Transverse colon (tissue), 4 donors: ENCODE measurements at regions not wholly inside any gene's neighbourhood (a gene's known extent, or its start where the extent isn't known, plus 50 kb on each side); places are given as distances from the start of the nearest gene placed in this dataset.

Source experiments
- DNase-seq: peaks from one replicate; pipeline ENCODE4 v3.0.0-alpha.2; 2019
- H3K27ac ChIP-seq, 4 donors: fragments of 200-600 bp; sonication (generic); 2 replicates each; pipeline ENCODE4 v1.5.1; 2016 to 2018; ENCODE audit warnings: inconsistent platforms in 4 of 4
- H3K27me3 ChIP-seq: fragments of 200-600 bp; sonication (generic); 2 replicates; pipeline ENCODE4 v1.5.1; 2017; ENCODE audit warnings: inconsistent platforms
- H3K36me3 ChIP-seq, 4 donors: fragments of 200-600 bp; sonication (generic); 2 replicates each; pipeline ENCODE4 v1.5.1; 2017 to 2019; ENCODE audit warnings: inconsistent platforms in 4 of 4
- H3K4me1 ChIP-seq, 4 donors: fragments of 200-600 bp; sonication (generic); 2 replicates each; pipeline ENCODE4 v1.5.1; 2017 to 2020; ENCODE audit warnings: inconsistent platforms in 4 of 4
- H3K4me3 ChIP-seq, 4 donors: fragments of 200-600 bp; sonication (generic); 1 replicate in 1 of 4; 2 replicates in 3 of 4; pipeline versions ENCODE4 v1.5.1 to v1.6.1; 2017 to 2019; ENCODE audit warnings: inconsistent platforms in 4 of 4
- H3K9me3 ChIP-seq, 2 donors: fragments of 200-600 bp; sonication (generic); 2 replicates each; pipeline ENCODE4 v1.5.1; 2017 to 2019; ENCODE audit warnings: inconsistent platforms in 2 of 2
- EP300 ChIP-seq: sonication (generic); formaldehyde crosslinking; IDR thresholded peaks from one replicate; pipeline ENCODE4 v1.6.1; 2017; ENCODE audit warnings: antibody characterized with exemption, low read depth
- POLR2A ChIP-seq: fragments of 450-650 bp; IDR thresholded peaks from one replicate; pipeline ENCODE4 v1.6.1; 2016; ENCODE audit warnings: antibody characterized with exemption, mild to moderate bottlenecking, moderate library complexity
- POLR2AphosphoS5 ChIP-seq, 3 donors: sonication (generic); formaldehyde crosslinking; IDR thresholded peaks; one replicate each; pipeline ENCODE4 v1.6.1; 2016; ENCODE audit warnings: antibody characterized with exemption in 3 of 3
- WGBS, 2 donors: methylation state at CpG; one replicate each; pipeline ENCODE4 v1.1.5; 2018; ENCODE audit warnings: low coverage in 1 of 2; 5-methylcytosine and 5-hydroxymethylcytosine counted together
- in situ Hi-C, 4 donors: fragments of 200-750 bp; cut with MboI; loops; one replicate each; pipeline versions ENCODE4 v1.15.0 to v1.15.1; 2017; ENCODE audit warnings: low sequenced_read_pairs in 3 of 4, low pct_ligation_motif_present in 1 of 4, low pct_unique_long_range_greater_than_20kb in 1 of 4
- intact Hi-C: fragments of 100-400 bp; cut with DNase I; formaldehyde crosslinking; loops from one replicate; pipeline ENCODE4 v1.15.1; 2023; ENCODE audit warnings: low total_unique reads
- TF ChIP-seq, protein P1 (sequence below), 5 experiments: fragments of 200-600 bp in 3 of 5; fragments of 450-650 bp in 2 of 5; sonication (generic) in 3 of 5; IDR thresholded peaks; 1 replicate in 2 of 5; 2 replicates in 3 of 5; pipeline ENCODE4 v1.5.1; 2016 to 2017; ENCODE audit warnings: antibody characterized with exemption in 5 of 5, inconsistent platforms in 3 of 5, mild to moderate bottlenecking in 2 of 5, moderate library complexity in 1 of 5

DNA sequence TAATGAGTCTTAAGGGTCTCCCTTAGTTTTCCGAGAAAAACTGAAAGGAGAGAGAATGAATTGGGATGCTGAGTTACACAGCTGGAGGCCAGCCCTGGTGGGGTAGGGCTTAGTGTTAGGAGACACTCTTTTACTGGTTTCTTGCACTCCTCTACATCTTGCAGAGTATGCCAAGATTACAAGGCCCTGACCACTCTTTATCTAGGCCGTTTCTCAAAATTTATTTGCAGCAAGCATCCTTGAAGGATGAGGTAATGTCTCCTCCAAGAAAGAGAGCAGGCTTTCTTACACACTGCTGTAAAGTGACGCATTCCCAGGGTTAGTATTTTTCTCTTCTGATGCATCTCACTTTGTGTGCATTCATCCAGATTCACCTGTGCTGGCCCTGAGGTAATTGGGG lies 166.2 kb downstream of the TDRD15 start:
- in situ Hi-C loops (no loop called here), intact Hi-C loops (no loop called here)
- Histone ChIP-seq H3K4me3 (no peak overlapping the region), H3K36me3 (no peaks in the 10 kb centered on the region), H3K4me1 (peaks cover 0 to 7% (median 0%) of the 10 kb centered on the region in 4 donors), H3K27ac (no peak overlapping the region), H3K9me3 (no peaks in the 10 kb centered on the region), H3K27me3 (no peaks in the 10 kb centered on the region)
- no peak for TF ChIP-seq EP300
- no peak for DNase-seq
- 41 to 59% methylated on average over 2 to 3 of the region's 3 CpGs for WGBS, 2 donors

GRCh38 chr2:21291426-21291825 lies 167.7 kb downstream of the TDRD15 start:
- intact Hi-C loops, result no loop called here
- Histone ChIP-seq H3K27ac (no peak overlapping the region), H3K36me3 (no peaks in the 10 kb centered on the region), H3K27me3 (no peaks in the 10 kb centered on the region), H3K9me3 (no peaks in the 10 kb centered on the region), H3K4me3 (no peak overlapping the region), H3K4me1 (peaks cover 0 to 7% (median 0%) of the 10 kb centered on the region in 4 donors)
- in situ Hi-C loops, result no loop called here
- no peak for DNase-seq
- no peak for TF ChIP-seq POLR2A
- no peak for TF ChIP-seq POLR2AphosphoS5 (IDR thresholded peaks at IDR 0.05)
- TF ChIP-seq, protein P1, sequence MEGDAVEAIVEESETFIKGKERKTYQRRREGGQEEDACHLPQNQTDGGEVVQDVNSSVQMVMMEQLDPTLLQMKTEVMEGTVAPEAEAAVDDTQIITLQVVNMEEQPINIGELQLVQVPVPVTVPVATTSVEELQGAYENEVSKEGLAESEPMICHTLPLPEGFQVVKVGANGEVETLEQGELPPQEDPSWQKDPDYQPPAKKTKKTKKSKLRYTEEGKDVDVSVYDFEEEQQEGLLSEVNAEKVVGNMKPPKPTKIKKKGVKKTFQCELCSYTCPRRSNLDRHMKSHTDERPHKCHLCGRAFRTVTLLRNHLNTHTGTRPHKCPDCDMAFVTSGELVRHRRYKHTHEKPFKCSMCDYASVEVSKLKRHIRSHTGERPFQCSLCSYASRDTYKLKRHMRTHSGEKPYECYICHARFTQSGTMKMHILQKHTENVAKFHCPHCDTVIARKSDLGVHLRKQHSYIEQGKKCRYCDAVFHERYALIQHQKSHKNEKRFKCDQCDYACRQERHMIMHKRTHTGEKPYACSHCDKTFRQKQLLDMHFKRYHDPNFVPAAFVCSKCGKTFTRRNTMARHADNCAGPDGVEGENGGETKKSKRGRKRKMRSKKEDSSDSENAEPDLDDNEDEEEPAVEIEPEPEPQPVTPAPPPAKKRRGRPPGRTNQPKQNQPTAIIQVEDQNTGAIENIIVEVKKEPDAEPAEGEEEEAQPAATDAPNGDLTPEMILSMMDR (IDR thresholded peaks at IDR 0.05), result no peak
- TF ChIP-seq EP300, result no peak
- WGBS, 2 donors, result 70 to 100% methylated on average over 1 of the region's 1 CpG

- Histone ChIP-seq H3K27me3 (no peaks in the 10 kb centered on the region), H3K9me3 (no peaks in the 10 kb centered on the region), H3K4me3 (no peak overlapping the region), H3K36me3 (no peaks in the 10 kb centered on the region), H3K4me1 (no peaks in the 10 kb centered on the region), H3K27ac (no peak overlapping the region)
- 90% methylated on average over 2 of the region's 2 CpGs; no CpG with 5 or more reads in 1 of the 2 donors for WGBS, 2 donors
- DNase-seq, result no peak
- no peak for TF ChIP-seq POLR2AphosphoS5 (IDR thresholded peaks at IDR 0.05)
- no peak for TF ChIP-seq POLR2A
- TF ChIP-seq EP300, result no peak
- TF ChIP-seq, protein P1 (IDR thresholded peaks at IDR 0.05), result no peak
- in situ Hi-C loops, result no loop called here
- intact Hi-C loops, result no loop called here
These were observed 170.7 kb downstream of the TDRD15 start for GRCh38 chr2:21294446-21294845.

GRCh38 chr2:21299411-21299810 lies 175.6 kb downstream of the TDRD15 start:
- no peak overlapping the region for H3K4me3 ChIP-seq
- DNase-seq, result no peak
- 61 to 92% methylated on average over 2 of the region's 2 CpGs for WGBS, 2 donors
- intact Hi-C loops (no loop called here), in situ Hi-C loops (no loop called here)
- no peaks in the 10 kb centered on the region for H3K36me3 ChIP-seq
- H3K9me3 ChIP-seq, result no peaks in the 10 kb centered on the region
- TF ChIP-seq POLR2A, result no peak
- TF ChIP-seq, protein P1 (IDR thresholded peaks at IDR 0.05), result no peak
- no peak for TF ChIP-seq EP300
- no peak for TF ChIP-seq POLR2AphosphoS5 (IDR thresholded peaks at IDR 0.05)
- H3K27ac ChIP-seq, result no peak overlapping the region
- no peaks in the 10 kb centered on the region for H3K4me1 ChIP-seq
- no peaks in the 10 kb centered on the region for H3K27me3 ChIP-seq

GRCh38 chr2:21301871-21302455 lies 178.2 kb downstream of the TDRD15 start:
- in situ Hi-C loops, result loop anchor here in 2 of 4 donors (25.0 kb wide), 1 partner anchor 265 kb away; the partner anchor contains the start of gene APOB (in 2 of the 2)
- TF ChIP-seq, protein P1 (IDR thresholded peaks at IDR 0.05), result no peak
- TF ChIP-seq POLR2A, result no peak

More at GRCh38 chr2:21301871-21302455, 178.2 kb downstream of the TDRD15 start:
- Histone ChIP-seq H3K27me3 (no peaks in the 10 kb centered on the region), H3K36me3 (no peaks in the 10 kb centered on the region), H3K9me3 (no peaks in the 10 kb centered on the region), H3K27ac (no peak overlapping the region), H3K4me3 (no peak overlapping the region), H3K4me1 (no peaks in the 10 kb centered on the region)
- 86% methylated on average over 1 of the region's 1 CpG; no CpG with 5 or more reads in 1 of the 2 donors for WGBS, 2 donors
- intact Hi-C loops, result no loop called here
- no peak for DNase-seq
